Motor neuron (in vitro differentiated cells): ENCODE measurements at regions not wholly inside any gene's neighbourhood (a gene's known extent, or its start where the extent isn't known, plus 50 kb on each side); places are given as distances from the start of the nearest gene placed in this dataset.
"Not testable (repeated sequence)": the region's sequence is repeated elsewhere in the genome, so short reads cannot be mapped to it uniquely, and the experiment has no call there.

Experiments used
- ATAC-seq, 8 experiments: fragments of 200-7000 bp; cut with Tn5 transposase; replicated peaks in 6 of 8; 2 replicates each; pipeline ENCODE4 v1.8.0; 2021; ENCODE audit warnings: mild to moderate bottlenecking in 8 of 8, moderate library complexity in 8 of 8
- H3K27ac ChIP-seq, 2 donors: fragments of 250-450 bp; sonication (Bioruptor Pico); 2 replicates each; pipeline ENCODE4 v1.9.0; 2021; ENCODE audit warnings: antibody characterized with exemption in 2 of 2, mild to moderate bottlenecking in 2 of 2, moderate library complexity in 1 of 2
- H3K4me1 ChIP-seq, 2 donors: fragments of 250-450 bp; sonication (Bioruptor Pico); replicated peaks in 1 of 2; 2 replicates each; pipeline ENCODE4 v1.6.1; 2021; ENCODE audit warnings: antibody characterized with exemption in 2 of 2, mild to moderate bottlenecking in 2 of 2, moderate library complexity in 1 of 2
- H3K4me3 ChIP-seq, 5 donors: fragments of 250-450 bp; sonication (Bioruptor Pico); 2 replicates each; pipeline ENCODE4 v1.9.0; 2021; ENCODE audit warnings: antibody characterized with exemption in 5 of 5, mild to moderate bottlenecking in 5 of 5, moderate library complexity in 4 of 5
- WGBS, 10 experiments: fragments of 450-650 bp; shearing (Covaris generic); methylation state at CpG; one replicate each; pipeline ENCODE4 v1.0.0; 2022; 5-methylcytosine and 5-hydroxymethylcytosine counted together
- in situ Hi-C, 9 experiments: fragments of 400-800 bp; cut with MboI; loops; one replicate each; pipeline ENCODE4 v1.15.0; 2021; ENCODE audit warnings: low sequenced_read_pairs in 9 of 9, low pct_unique_long_range_greater_than_20kb in 2 of 9; ENCODE audit not compliant: unreplicated experiment in 9 of 9

DNA sequence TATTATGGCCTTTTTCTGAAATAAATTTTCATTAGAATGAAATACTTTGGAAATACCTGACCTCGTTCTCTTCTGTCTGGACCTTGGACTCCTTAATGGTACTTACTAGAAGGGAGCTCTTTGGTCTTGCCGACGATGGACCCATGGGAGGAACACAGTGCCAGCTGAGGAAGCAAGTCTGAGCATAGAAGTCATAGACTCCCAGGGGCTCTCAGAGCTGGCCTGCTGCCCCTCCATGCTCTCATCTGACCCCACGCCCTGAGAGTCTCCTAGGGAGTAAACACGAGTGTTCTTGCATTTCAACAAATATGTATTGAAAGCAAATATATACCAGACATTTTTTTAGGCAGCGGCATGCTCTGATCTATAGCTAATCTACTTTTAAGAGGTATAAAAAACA is 87.8 kb downstream of the PLEKHG1 start:
- Histone ChIP-seq H3K4me1 (peaks cover 3 to 4% of the 10 kb centered on the region in 2 donors), H3K27ac (no peak overlapping the region), H3K4me3 (no peak overlapping the region)
- ATAC-seq = peak in 1 of 8 experiments; percentile 67
- 29 to 94% (median 70%) methylated on average over 1 to 6 of the region's 6 CpGs for WGBS, 10 experiments
- in situ Hi-C loops = no loop called here

GRCh38 chr6:150689900-150690590 is 90.4 kb downstream of the PLEKHG1 start:
- 83 to 100% (median 90%) methylated on average over 1 to 4 of the region's 5 CpGs; no CpG with 5 or more reads in 3 of the 10 experiments for WGBS, 10 experiments
- Histone ChIP-seq H3K4me3 (no peak overlapping the region), H3K27ac (no peak overlapping the region), H3K4me1 (peaks cover 3 to 4% of the 10 kb centered on the region in 2 donors)
- ATAC-seq = no peak
- in situ Hi-C loops = no loop called here

DNA sequence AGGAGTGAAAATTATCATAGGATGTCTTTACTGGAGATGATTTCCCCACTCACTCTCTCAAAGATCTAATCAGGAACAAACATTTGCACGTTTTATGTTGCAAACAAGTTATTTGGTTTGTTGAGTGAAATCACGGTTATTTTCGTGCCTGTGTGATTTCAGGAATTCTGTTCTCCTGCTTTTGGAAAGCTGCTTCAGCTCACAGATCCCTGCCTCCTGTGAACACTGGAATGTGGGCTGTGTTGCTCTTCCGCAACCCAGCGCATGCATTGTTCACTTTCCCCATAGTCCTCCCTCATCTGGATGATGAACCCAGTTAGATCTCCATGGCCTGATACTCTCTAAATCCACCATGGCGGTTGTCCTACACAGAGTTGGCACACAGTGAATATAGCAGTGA is 91.0 kb downstream of the PLEKHG1 start:
- no peak for ATAC-seq
- H3K4me3 ChIP-seq = no peak overlapping the region
- in situ Hi-C loops = no loop called here
- H3K27ac ChIP-seq = no peak overlapping the region
- 72 to 100% (median 95%) methylated on average over 1 to 6 of the region's 6 CpGs for WGBS, 10 experiments
- peaks cover 3 to 4% of the 10 kb centered on the region in 2 donors for H3K4me1 ChIP-seq

GRCh38 chr6:150691463-150691862 is 91.8 kb downstream of the PLEKHG1 start:
- peaks cover 3 to 8% of the 10 kb centered on the region in 2 donors for H3K4me1 ChIP-seq
- WGBS, 10 experiments = 58 to 100% (median 93%) methylated on average over 1 to 2 of the region's 2 CpGs; no CpG with 5 or more reads in 1 of the 10 experiments
- H3K4me3 ChIP-seq = no peak overlapping the region
- no peak for ATAC-seq
- H3K27ac ChIP-seq = no peak overlapping the region
- in situ Hi-C loops = no loop called here

GRCh38 chr6:150692604-150693003 is 92.9 kb downstream of the PLEKHG1 start:
- Histone ChIP-seq H3K4me3 (no peak overlapping the region), H3K4me1 (peaks cover 0 to 5% of the 10 kb centered on the region in 2 donors), H3K27ac (no peak overlapping the region)
- 72 to 94% (median 81%) methylated on average over 1 to 2 of the region's 2 CpGs; no CpG with 5 or more reads in 2 of the 10 experiments for WGBS, 10 experiments
- in situ Hi-C loops = no loop called here
- no peak for ATAC-seq

DNA sequence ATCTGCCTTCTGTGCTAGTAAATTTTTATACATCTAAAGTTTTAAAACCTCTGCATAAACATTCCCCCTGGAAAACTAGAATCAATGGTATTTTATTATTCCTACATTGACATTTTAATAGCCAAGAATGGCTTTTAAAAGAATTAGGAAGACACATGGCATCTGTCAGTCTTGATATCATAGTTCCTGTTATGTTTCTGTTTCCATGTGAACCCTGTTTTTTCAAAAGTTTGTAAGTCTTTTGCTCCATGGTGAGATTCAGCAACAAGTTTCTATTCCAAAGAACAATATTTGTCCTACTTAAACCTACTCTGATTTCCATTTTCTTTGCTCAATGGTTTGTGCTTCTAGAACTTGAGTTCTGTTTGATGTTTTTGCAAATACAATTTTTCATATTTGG is 95.2 kb downstream of the PLEKHG1 start:
- ATAC-seq = no peak
- H3K4me3 ChIP-seq = no peak overlapping the region
- H3K4me1 ChIP-seq = peaks cover 0 to 5% of the 10 kb centered on the region in 2 donors
- H3K27ac ChIP-seq = no peak overlapping the region
- in situ Hi-C loops = no loop called here

DNA sequence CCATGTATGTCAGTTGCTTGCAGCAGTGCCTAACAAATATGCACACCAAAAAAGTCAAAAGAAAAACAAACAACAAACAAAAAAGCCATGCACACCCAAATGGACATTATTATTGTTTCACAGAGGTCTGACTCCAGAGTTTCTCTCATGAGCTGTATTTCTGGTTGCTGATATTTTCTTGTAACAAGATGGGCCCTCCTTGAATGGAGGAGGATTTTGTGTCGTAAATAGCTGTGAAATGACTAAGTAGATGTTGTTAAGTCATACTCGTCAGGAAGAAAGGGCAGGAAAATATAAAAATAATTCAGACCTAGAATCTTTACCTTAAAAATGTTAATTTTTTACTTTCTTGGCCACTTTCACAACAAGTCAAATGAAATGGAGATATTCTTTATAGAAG is 96.0 kb downstream of the PLEKHG1 start:
- in situ Hi-C loops = no loop called here
- Histone ChIP-seq H3K4me3 (no peak overlapping the region), H3K27ac (no peak overlapping the region), H3K4me1 (peaks cover 0 to 5% of the 10 kb centered on the region in 2 donors)
- WGBS, 10 experiments = 52 to 100% (median 84%) methylated on average over 1 to 2 of the region's 2 CpGs
- no peak for ATAC-seq

DNA sequence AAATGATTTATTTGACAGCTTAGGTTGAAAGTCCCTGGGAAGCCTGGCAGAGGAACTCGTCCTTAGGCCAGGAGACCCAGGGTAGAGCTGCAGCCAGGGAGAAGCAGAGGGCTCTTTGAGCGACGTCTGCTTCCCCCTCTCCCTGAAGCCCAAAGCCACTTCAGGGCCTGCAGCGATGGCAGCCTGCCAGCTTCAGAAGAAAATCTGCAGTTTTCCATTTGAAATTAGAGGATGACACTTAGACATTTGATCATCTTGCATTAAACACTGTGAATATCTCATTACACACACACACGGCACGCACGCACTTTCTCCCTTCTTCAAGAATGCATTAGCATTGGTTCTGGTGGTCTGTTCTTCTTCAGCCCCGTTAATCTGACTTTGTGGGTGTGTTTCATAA is 96.5 kb downstream of the PLEKHG1 start:
- Histone ChIP-seq H3K4me1 (peaks cover 0 to 5% of the 10 kb centered on the region in 2 donors), H3K27ac (no peak overlapping the region), H3K4me3 (no peak overlapping the region)
- ATAC-seq = peak in 4 of 8 experiments; percentile 52 to 83 (median 68)
- in situ Hi-C loops = no loop called here
- 0 to 100% (median 67%) methylated on average over 1 to 7 of the region's 8 CpGs; no CpG with 5 or more reads in 1 of the 10 experiments for WGBS, 10 experiments

DNA sequence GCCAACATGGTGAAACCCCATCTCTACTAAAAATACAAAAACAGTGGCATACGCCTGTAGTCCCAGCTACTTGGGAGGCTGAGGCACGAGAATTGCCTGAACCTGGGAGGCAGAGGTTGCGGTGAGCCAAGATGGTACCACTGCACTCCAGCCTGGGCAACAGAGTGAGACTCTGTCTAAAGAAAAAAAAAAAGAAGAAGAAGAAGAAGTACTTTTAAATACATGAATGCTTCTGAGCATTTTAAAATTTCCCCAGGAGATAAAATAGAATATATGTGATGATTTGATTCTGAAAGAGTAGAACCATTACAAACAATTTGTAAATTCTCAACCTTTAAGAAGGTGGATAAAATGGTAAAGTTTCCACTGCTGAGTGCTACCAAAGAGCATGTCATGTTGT is 97.2 kb downstream of the PLEKHG1 start:
- H3K4me3 ChIP-seq, H3K27ac ChIP-seq, H3K4me1 ChIP-seq, in situ Hi-C loops, ATAC-seq: not testable (repeated sequence)
- 79 to 100% (median 100%) methylated on average over 1 to 3 of the region's 3 CpGs; no CpG with 5 or more reads in 1 of the 10 experiments for WGBS, 10 experiments

- no peak overlapping the region for H3K4me3 ChIP-seq
- H3K4me1 ChIP-seq = peaks cover 0 to 5% of the 10 kb centered on the region in 2 donors
- ATAC-seq = no peak
- WGBS, 10 experiments = 0 to 83% (median 68%) methylated on average over 1 to 2 of the region's 2 CpGs; no CpG with 5 or more reads in 4 of the 10 experiments
- no peak overlapping the region for H3K27ac ChIP-seq
- in situ Hi-C loops = no loop called here
Measured at GRCh38 chr6:150697515-150697914, 97.8 kb downstream of the PLEKHG1 start.

DNA sequence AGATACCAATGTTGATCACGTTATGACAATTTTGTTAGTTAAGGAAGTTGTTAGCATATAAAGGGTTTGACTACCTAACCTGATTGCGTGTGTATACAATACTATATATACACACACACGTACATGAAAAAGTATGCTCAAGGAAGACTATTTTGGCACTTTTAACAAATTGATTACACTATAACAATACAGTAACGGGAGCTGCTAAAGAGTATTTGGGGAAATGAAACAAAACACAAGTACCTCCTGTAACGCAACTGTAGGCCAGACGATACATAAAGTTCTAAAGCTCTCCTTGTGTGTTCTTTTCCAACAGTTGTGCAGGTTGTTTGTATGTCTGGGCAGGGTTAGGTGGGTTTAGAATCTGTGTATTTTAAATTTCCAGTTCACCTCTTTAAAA is 98.7 kb downstream of the PLEKHG1 start:
- no peak overlapping the region for H3K4me3 ChIP-seq
- in situ Hi-C loops = no loop called here
- no peak for ATAC-seq
- no peak overlapping the region for H3K27ac ChIP-seq
- peaks cover 0 to 5% of the 10 kb centered on the region in 2 donors for H3K4me1 ChIP-seq
- 56 to 100% (median 78%) methylated on average over 2 to 5 of the region's 6 CpGs for WGBS, 10 experiments

DNA sequence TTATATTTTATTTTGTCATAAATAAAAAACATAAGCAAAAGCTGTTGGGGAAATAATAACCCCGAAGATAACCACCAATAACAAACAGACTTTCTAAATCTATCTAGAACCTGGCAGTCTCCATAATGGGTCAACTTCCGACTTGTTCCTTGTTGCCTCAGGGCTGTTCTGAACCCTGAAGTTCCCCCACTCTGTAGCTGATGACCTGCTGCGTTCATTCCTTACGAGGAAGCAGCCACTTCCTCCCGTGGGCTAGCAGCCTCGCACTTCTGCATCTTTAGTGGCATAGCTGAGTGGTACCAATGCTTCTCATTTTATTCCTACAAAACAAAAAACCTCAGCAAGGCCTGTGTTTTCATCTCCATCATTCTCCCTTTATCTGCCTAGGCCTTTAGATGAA is 103.0 kb downstream of the PLEKHG1 start:
- H3K4me3 ChIP-seq = no peak overlapping the region
- no peak overlapping the region for H3K27ac ChIP-seq
- ATAC-seq = no peak
- peaks cover 0 to 5% of the 10 kb centered on the region in 2 donors for H3K4me1 ChIP-seq
- WGBS, 10 experiments = 60 to 100% (median 75%) methylated on average over 1 to 6 of the region's 6 CpGs; no CpG with 5 or more reads in 3 of the 10 experiments
- in situ Hi-C loops = no loop called here

DNA sequence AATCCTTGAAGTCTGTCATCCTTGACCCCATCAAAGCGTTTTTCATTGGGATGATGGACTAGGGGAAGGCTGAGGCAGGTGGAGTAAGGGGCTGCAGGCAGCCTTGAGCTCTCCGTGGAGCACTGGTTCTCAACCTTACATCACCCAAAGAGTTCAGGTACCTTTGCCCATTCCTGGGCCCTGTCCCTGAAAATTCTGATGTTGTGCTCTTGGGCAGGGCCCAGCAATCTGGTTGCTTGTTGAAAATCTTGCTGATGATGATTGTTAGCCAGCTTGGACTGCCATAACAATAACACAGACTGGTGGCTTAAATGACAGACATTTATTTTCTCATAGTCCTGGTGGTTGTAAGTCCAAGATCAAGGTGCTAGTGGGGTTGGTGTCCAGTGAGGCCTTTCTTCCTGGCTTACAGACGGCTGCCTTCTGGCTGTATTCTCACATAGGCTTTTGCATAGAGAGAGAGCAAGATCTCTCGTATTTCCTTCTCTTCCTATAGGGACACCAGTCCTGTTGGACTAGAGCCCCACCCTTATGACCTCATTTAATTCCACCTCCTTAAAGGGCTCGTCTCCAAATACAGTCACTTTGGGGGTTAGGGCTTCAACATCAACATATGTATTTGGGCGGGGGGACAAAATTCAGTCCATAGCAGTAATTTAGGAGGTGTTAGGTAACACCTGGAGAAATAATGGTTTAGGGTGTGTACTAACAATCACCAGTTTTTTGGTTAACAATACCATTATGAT is 104.9 kb downstream of the PLEKHG1 start:
- in situ Hi-C loops = no loop called here
- Histone ChIP-seq H3K4me1 (peaks cover 0 to 5% of the 10 kb centered on the region in 2 donors), H3K4me3 (no peak overlapping the region), H3K27ac (no peak overlapping the region)
- 0 to 92% (median 33%) methylated on average over 2 to 6 of the region's 6 CpGs; no CpG with 5 or more reads in 3 of the 10 experiments for WGBS, 10 experiments
- peak in 3 of 8 experiments; percentile 88 to 98 (median 96) for ATAC-seq
